Fibroblast of pulmonary artery (primary cell): ENCODE measurements at regions not wholly inside any gene's neighbourhood (a gene's known extent, or its start where the extent isn't known, plus 50 kb on each side); places are given as distances from the start of the nearest gene placed in this dataset.

Experiments used
- DNase-seq: peaks from one replicate; pipeline ENCODE4 v3.0.0-alpha.2; 2010; ENCODE audit warnings: low read depth
- H3K4me3 ChIP-seq: replicated peaks from 2 replicates; pipeline ENCODE4 v1.5.1; 2011; ENCODE audit warnings: low read depth, mild to moderate bottlenecking, control low read depth, low read length, moderate library complexity
- TF ChIP-seq, protein P1 (sequence below): IDR thresholded peaks from 2 replicates; pipeline ENCODE4 v1.5.1; 2011; ENCODE audit warnings: mild to moderate bottlenecking, control low read depth, low read length, inconsistent platforms; ENCODE audit errors: missing control alignments

- H3K4me3 ChIP-seq, result no peak overlapping the region
- TF ChIP-seq, protein P1, sequence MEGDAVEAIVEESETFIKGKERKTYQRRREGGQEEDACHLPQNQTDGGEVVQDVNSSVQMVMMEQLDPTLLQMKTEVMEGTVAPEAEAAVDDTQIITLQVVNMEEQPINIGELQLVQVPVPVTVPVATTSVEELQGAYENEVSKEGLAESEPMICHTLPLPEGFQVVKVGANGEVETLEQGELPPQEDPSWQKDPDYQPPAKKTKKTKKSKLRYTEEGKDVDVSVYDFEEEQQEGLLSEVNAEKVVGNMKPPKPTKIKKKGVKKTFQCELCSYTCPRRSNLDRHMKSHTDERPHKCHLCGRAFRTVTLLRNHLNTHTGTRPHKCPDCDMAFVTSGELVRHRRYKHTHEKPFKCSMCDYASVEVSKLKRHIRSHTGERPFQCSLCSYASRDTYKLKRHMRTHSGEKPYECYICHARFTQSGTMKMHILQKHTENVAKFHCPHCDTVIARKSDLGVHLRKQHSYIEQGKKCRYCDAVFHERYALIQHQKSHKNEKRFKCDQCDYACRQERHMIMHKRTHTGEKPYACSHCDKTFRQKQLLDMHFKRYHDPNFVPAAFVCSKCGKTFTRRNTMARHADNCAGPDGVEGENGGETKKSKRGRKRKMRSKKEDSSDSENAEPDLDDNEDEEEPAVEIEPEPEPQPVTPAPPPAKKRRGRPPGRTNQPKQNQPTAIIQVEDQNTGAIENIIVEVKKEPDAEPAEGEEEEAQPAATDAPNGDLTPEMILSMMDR, result no peak
- DNase-seq, result no peak
Observed at GRCh38 chr2:40606862-40607261, 155.0 kb upstream of the SLC8A1 start.

DNA sequence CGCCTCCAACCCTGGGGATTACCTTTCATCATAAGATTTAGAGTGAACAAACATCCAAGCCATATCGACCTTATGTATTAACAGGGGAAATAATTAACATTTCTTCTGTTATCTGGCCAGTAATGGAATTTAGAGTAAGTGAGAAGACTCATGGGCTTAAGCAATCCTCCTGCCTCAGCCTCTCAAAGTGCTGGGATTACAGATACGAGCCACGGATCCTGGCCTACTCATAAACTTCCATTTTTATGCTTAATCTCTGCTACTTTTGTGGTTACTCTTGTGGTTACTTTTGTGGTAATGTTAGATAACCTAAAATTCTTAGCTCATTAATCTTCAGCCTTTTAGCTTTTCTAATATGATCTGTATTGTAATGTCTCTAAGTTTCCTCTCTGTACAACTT is 159.3 kb upstream of the SLC8A1 start:
- DNase-seq, result no peak
- TF ChIP-seq, protein P1, result no peak
- no peak overlapping the region for H3K4me3 ChIP-seq

DNA sequence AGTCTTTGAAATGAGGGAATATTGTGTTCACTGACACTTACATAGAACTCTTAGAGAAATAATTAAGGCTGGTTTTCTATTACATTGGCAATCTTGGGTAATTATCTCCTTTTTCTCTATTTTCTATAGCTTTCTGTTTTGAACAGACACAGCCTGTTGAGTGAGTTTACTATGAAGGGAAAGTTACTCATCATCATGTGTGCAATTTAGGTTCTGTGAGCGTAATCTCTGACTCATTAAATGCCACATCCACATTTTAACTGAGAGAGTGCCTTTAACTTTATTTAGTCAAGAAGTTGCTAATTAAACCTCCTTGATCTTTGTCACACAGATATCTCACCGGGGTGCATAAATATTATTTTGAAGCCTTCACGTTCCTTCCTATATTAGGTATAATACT is 174.0 kb upstream of the SLC8A1 start:
- no peak overlapping the region for H3K4me3 ChIP-seq
- peak; percentile 56 for DNase-seq
- TF ChIP-seq, protein P1, result no peak

- TF ChIP-seq, protein P1, result no peak
- H3K4me3 ChIP-seq, result no peak overlapping the region
- DNase-seq, result no peak
Observed at GRCh38 chr2:40628556-40628955, 176.7 kb upstream of the SLC8A1 start.

DNA sequence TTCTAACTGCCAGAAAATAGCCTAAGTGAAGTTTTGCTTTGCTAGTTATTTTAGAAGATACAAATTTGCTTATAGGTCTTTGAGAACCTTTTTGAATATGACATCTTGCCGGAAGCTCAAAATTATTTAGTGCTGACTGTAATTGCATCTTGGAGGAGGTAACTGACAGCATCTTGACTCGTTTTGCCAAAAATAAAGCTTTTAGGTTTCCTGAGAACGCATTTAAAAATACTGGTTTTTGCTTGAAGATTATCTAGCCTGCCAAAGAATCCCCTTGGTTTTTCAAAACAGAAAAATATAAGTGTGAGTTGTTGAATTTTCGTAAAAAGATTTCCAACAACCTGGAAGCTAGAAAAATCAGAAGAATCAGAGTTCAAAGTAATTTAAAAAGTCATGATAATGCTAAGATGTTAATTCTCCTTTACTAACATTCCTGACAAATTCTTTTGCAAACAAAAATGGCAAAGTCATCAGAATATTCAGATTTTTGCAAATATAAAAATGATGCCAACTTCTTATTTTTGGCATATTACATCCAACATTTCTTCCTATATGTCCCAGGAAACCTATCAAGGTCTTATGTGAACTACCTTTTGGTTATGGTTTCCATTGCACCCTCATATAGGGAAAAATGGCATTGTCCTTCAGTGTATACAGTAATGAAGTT is 178.0 kb upstream of the SLC8A1 start:
- no peak overlapping the region for H3K4me3 ChIP-seq
- no peak for DNase-seq
- TF ChIP-seq, protein P1, result no peak

GRCh38 chr2:40639320-40639719 is 187.4 kb upstream of the SLC8A1 start:
- H3K4me3 ChIP-seq, result no peak overlapping the region
- DNase-seq, result no peak
- TF ChIP-seq, protein P1, result no peak

DNA sequence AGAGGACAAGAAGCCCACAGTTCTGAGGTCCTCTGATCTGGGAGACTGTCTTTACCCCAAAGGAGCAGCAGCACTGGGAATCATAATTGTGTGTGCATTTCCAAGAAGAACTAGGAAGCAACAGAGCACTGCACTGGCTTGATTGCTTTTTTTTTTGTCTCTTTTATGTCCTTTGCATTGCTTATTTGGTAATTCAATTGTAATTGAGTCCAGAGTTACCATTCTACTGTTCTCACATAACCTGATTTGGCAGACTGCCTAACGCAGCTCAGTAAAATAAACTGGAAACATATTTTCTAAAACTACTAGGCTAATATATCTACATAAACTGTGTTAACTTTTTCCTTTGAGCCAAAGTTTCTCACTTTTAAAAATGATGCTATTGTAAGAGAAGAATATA is 190.3 kb upstream of the SLC8A1 start:
- H3K4me3 ChIP-seq, result no peak overlapping the region
- TF ChIP-seq, protein P1, result no peak
- DNase-seq, result no peak
